ENCODE measurements at regions not wholly inside any gene's neighbourhood (a gene's known extent, or its start where the extent isn't known, plus 50 kb on each side); places are given as distances from the start of the nearest gene placed in this dataset.

DNA sequence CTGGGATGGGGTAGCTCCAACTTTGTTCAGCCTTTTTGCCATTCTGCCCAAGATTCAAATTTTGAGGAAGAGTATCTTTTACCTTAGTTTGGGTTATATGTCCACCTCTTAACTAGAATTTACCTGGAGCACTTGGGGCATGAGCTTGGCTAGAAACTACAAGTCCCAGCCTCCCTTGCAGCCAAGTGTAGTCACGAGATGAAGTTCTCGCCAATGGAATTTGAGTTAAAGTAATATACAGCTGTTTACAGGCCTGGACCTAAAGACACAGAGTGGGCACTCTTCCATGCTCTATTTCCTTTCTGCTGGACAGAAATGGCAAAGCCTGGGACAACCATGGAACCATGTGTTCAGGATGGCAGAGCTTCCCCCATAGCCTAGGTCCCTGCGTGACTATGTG lies 233.6 kb upstream of the GATB start:
- H3K27ac ChIP-seq, result no peak overlapping the region
- H3K4me3 ChIP-seq, result no peak overlapping the region
- no peaks in the 10 kb centered on the region for H3K4me1 ChIP-seq
- no peaks in the 10 kb centered on the region for H3K9me3 ChIP-seq
- TF ChIP-seq POLR2AphosphoS5 (IDR thresholded peaks at IDR 0.05; ENCODE audit: insufficient read depth in 1 of 2, low read depth in 1 of 2), result no peak
- no peak for TF ChIP-seq POLR2A (IDR thresholded peaks at IDR 0.05)
- TF ChIP-seq, protein P1, sequence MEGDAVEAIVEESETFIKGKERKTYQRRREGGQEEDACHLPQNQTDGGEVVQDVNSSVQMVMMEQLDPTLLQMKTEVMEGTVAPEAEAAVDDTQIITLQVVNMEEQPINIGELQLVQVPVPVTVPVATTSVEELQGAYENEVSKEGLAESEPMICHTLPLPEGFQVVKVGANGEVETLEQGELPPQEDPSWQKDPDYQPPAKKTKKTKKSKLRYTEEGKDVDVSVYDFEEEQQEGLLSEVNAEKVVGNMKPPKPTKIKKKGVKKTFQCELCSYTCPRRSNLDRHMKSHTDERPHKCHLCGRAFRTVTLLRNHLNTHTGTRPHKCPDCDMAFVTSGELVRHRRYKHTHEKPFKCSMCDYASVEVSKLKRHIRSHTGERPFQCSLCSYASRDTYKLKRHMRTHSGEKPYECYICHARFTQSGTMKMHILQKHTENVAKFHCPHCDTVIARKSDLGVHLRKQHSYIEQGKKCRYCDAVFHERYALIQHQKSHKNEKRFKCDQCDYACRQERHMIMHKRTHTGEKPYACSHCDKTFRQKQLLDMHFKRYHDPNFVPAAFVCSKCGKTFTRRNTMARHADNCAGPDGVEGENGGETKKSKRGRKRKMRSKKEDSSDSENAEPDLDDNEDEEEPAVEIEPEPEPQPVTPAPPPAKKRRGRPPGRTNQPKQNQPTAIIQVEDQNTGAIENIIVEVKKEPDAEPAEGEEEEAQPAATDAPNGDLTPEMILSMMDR (IDR thresholded peaks at IDR 0.05), result no peak
- intact Hi-C loops (cut with DNase I), result no loop called here
- no peak for DNase-seq (ENCODE audit: extremely low spot score in 2 of 2)
- no peaks in the 10 kb centered on the region for H3K36me3 ChIP-seq
- H3K27me3 ChIP-seq, result no peaks in the 10 kb centered on the region

DNA sequence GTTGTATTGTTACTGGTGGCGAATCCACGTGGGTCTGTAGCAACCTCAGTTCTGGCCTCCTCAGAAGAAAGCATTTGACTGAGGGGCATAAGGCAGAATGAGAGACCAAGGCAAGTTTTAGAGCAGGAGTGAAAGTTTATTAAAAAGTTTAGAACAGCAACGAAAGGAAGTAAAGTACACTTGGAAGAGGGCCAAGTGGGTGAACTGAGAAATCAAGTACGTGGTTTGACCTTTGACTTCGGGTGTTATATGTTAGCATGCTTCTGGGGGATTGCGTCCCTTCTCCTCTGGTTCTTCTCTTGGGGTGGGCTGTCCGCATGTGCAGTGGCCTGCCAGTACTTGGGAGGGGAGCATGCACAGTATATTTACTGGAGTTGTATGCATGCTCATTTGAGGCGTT lies 232.7 kb upstream of the GATB start:
- Histone ChIP-seq H3K9me3 (no peaks in the 10 kb centered on the region), H3K36me3 (no peaks in the 10 kb centered on the region), H3K27ac (no peak overlapping the region), H3K4me3 (no peak overlapping the region), H3K27me3 (no peaks in the 10 kb centered on the region), H3K4me1 (no peaks in the 10 kb centered on the region)
- no peak for DNase-seq (ENCODE audit: extremely low spot score in 2 of 2)
- intact Hi-C loops (cut with DNase I), result no loop called here
- TF ChIP-seq, protein P1 (IDR thresholded peaks at IDR 0.05), result no peak
- no peak for TF ChIP-seq POLR2A (IDR thresholded peaks at IDR 0.05)
- TF ChIP-seq POLR2AphosphoS5 (IDR thresholded peaks at IDR 0.05; ENCODE audit: insufficient read depth in 1 of 2, low read depth in 1 of 2), result no peak

DNA sequence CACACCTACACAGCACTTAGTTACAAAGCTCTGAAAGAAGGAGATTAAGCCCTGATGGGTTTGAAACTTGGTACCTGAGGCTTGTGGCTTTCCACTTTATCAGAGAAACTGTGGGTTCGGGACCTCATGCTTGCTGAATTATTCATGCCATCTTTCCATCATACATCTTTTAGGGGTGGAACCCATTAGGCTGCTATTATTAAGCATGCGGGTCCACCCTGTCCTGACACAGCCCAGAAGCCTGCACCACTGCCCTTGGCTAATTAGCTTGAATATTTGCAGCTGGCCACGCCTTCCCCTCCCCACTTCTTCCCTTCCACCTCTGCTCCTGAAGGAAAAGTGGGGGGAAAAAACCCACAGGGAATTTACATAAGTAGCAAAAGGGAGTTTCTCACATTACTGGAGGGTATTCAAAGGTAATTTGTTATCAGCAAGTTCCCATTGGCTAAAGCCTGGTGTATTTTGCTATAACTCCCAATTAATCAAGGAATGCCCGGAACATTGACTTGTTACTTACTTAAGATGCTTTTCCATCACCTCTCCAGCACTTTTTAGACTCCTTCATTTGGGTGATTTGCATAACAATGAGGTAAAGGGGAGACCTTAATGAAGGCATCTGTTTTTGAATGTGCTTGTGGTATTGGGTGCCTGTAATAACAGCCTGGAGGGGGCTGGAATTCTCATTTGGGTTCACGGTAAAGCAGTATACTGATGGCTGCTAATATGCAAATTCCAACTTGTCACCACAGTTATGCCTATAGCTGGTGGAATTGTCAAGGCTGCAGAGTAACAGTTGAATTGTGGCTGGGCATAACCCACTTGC lies 231.7 kb upstream of the GATB start:
- intact Hi-C loops (cut with DNase I), result no loop called here
- TF ChIP-seq POLR2A (IDR thresholded peaks at IDR 0.05) (no peak), POLR2AphosphoS5 (IDR thresholded peaks at IDR 0.05; ENCODE audit: insufficient read depth in 1 of 2, low read depth in 1 of 2) (no peak)
- TF ChIP-seq, protein P1 (IDR thresholded peaks at IDR 0.05), result no peak
- no peaks in the 10 kb centered on the region for H3K36me3 ChIP-seq
- no peaks in the 10 kb centered on the region for H3K9me3 ChIP-seq
- no peak for DNase-seq (ENCODE audit: extremely low spot score in 2 of 2)
- no peaks in the 10 kb centered on the region for H3K4me1 ChIP-seq
- no peak overlapping the region for H3K4me3 ChIP-seq
- H3K27ac ChIP-seq, result no peak overlapping the region
- no peaks in the 10 kb centered on the region for H3K27me3 ChIP-seq

DNA sequence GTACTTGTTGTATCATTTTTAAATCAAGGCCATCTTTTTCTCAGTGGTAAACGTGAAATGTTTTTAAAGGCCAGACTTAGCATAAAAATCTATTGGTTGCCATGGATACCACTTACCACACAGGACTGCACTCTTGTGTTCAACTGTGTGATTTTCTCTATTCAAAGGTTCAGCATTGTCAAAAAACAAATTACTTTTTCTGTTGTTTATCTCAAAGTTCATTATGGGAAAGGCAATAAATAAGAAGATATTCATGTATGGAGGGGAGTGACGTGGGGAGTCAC lies 231.0 kb upstream of the GATB start:
- TF ChIP-seq POLR2AphosphoS5 (IDR thresholded peaks at IDR 0.05; ENCODE audit: insufficient read depth in 1 of 2, low read depth in 1 of 2) (no peak), POLR2A (IDR thresholded peaks at IDR 0.05) (no peak)
- TF ChIP-seq, protein P1 (IDR thresholded peaks at IDR 0.05), result no peak
- Histone ChIP-seq H3K27ac (no peak overlapping the region), H3K9me3 (no peaks in the 10 kb centered on the region), H3K4me1 (no peaks in the 10 kb centered on the region), H3K36me3 (no peaks in the 10 kb centered on the region), H3K4me3 (no peak overlapping the region), H3K27me3 (no peaks in the 10 kb centered on the region)
- intact Hi-C loops (cut with DNase I), result no loop called here
- DNase-seq (ENCODE audit: extremely low spot score in 2 of 2), result no peak

DNA sequence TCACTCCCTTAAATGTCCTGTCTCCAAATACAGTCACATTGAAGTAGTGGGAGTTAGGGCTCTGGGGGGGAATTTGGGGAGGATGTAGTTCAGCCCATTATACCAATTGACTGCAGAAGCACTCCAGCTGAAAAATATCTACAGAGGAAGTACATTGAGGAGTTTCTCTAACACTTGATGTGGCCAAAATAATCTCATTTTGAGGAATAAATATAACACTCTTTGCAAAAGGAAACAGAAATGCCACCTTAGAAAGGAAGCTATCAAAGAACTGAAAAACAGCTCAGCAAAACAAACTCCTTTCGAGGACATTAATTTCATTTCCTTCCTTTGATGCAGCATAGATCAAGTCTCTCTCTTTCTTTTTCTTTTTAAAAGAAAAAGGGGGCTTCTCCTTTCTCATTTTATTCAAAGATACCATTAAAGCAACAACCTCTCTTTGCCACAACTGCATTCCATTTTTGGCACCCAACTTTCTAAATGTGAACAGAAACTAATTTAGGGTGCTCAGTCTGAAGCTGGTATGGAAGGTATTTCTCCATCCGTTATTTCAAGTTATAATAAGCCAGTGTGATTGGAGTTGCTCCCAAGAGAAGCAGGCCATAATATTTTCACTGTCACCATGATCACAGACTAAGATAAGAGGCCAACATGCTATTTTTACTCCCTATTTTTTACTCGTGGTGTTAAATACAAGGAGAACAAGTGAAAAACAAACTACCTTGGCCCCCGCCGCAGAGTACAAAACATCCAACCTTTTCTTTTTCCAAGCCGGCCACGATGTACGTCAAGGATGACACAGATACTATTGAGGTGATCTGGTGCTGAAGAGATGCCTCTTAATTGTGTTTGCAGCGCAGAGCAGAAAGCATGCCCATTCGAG lies 230.4 kb upstream of the GATB start:
- H3K36me3 ChIP-seq, result no peaks in the 10 kb centered on the region
- H3K4me3 ChIP-seq, result no peak overlapping the region
- DNase-seq (ENCODE audit: extremely low spot score in 2 of 2), result no peak
- no peaks in the 10 kb centered on the region for H3K9me3 ChIP-seq
- H3K4me1 ChIP-seq, result no peaks in the 10 kb centered on the region
- H3K27ac ChIP-seq, result no peak overlapping the region
- TF ChIP-seq POLR2AphosphoS5 (IDR thresholded peaks at IDR 0.05; ENCODE audit: insufficient read depth in 1 of 2, low read depth in 1 of 2) (no peak), POLR2A (IDR thresholded peaks at IDR 0.05) (no peak)
- TF ChIP-seq, protein P1 (IDR thresholded peaks at IDR 0.05), result no peak
- no peaks in the 10 kb centered on the region for H3K27me3 ChIP-seq
- intact Hi-C loops (cut with DNase I), result no loop called here

All from vagina (tissue), 2 donors.